ENCODE measurements at regions not wholly inside any gene's neighbourhood (a gene's known extent, or its start where the extent isn't known, plus 50 kb on each side); places are given as distances from the start of the nearest gene placed in this dataset.

DNA sequence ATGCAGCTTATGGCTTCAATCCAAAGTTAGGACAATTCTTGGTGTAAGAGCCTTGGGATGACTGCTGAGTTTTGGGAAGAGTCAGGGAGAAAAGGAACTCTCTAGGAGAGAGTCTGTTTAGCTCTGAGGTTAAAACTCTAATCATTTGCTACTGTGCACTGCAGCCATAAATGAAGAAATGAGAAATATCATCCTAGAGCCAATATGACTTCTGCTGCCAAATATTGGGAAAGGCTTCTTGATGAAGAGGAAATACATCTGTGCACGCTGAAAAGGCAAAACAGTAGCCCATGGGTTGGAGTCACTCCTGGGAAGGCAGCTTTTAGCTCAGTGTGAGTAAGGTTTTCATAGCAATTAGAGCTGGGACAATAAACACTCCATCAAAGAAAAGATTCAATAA is 308.8 kb downstream of the SFMBT2 start:
- H3K27me3 ChIP-seq (replicated peaks; ENCODE audit: insufficient read depth) = no peaks in the 10 kb centered on the region
- TF ChIP-seq EZH2 (IDR thresholded peaks at IDR 0.05; ENCODE audit: insufficient read depth, poor library complexity, severe bottlenecking) = no peak
- TF ChIP-seq EZH2phosphoT487 (IDR thresholded peaks at IDR 0.05; ENCODE audit: insufficient read depth, low read depth) = no peak
- no peak overlapping the region for H3K27ac ChIP-seq
- 4% methylated on average over 1 of the region's 1 CpG for WGBS, 2 experiments (ENCODE audit: low coverage in 1 of 2, low lambda C conversion rate in 2 of 2, missing lambda C conversion rate in 2 of 2)
- no peaks in the 10 kb centered on the region for H3K79me2 ChIP-seq (ENCODE audit: insufficient read depth)
- H3K36me3 ChIP-seq (ENCODE audit: low read depth) = no peaks in the 10 kb centered on the region
- no peaks in the 10 kb centered on the region for H3F3A ChIP-seq (ENCODE audit: insufficient read depth)
- DNase-seq = no peak
- H3K9ac ChIP-seq = no peak overlapping the region
- H3K4me3 ChIP-seq = no peak overlapping the region
- H3K9me3 ChIP-seq (ENCODE audit: low read depth) = no peaks in the 10 kb centered on the region
- H4K20me1 ChIP-seq (ENCODE audit: insufficient read depth) = no peaks in the 10 kb centered on the region
- H3K4me2 ChIP-seq (ENCODE audit: unreplicated experiment) = no peak overlapping the region
- H3K4me1 ChIP-seq (ENCODE audit: insufficient read depth) = no peaks in the 10 kb centered on the region
- H3K9me2 ChIP-seq (ENCODE audit: insufficient read depth) = no peaks in the 10 kb centered on the region
- in situ Hi-C loops (cut with MboI) = no loop called here
- no peak overlapping the region for H2AFZ ChIP-seq

DNA sequence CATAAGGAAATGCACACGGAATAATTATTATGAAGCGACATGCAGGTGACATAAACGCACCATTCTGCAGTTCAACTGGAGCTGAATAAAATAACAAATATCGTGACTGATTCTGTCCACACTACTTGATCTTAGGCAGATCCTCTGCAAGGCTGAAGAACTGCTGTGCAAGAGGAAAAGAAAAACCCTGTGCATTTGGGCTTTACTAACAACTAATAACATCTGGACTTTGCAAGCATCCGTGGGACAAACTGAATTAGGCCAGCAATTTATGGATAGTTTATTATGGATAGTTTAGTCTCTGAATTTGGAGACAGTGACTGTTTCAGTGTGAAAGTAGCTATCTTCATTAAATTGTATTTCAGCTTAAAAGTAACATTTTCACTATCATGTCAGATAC is 309.4 kb downstream of the SFMBT2 start:
- 40 to 47% methylated on average over 5 of the region's 5 CpGs for WGBS, 2 experiments (ENCODE audit: low coverage in 1 of 2, low lambda C conversion rate in 2 of 2, missing lambda C conversion rate in 2 of 2)
- DNase-seq = no peak
- no peak overlapping the region for H2AFZ ChIP-seq
- no peak overlapping the region for H3K4me3 ChIP-seq
- H3K9me3 ChIP-seq (ENCODE audit: low read depth) = no peaks in the 10 kb centered on the region
- no peaks in the 10 kb centered on the region for H3K79me2 ChIP-seq (ENCODE audit: insufficient read depth)
- no peaks in the 10 kb centered on the region for H3F3A ChIP-seq (ENCODE audit: insufficient read depth)
- no peak overlapping the region for H3K27ac ChIP-seq
- TF ChIP-seq EZH2 (IDR thresholded peaks at IDR 0.05; ENCODE audit: insufficient read depth, poor library complexity, severe bottlenecking) (no peak), EZH2phosphoT487 (IDR thresholded peaks at IDR 0.05; ENCODE audit: insufficient read depth, low read depth) (no peak)
- H3K4me2 ChIP-seq (ENCODE audit: unreplicated experiment) = no peak overlapping the region
- H4K20me1 ChIP-seq (ENCODE audit: insufficient read depth) = no peaks in the 10 kb centered on the region
- H3K27me3 ChIP-seq (replicated peaks; ENCODE audit: insufficient read depth) = no peaks in the 10 kb centered on the region
- in situ Hi-C loops (cut with MboI) = no loop called here
- no peaks in the 10 kb centered on the region for H3K36me3 ChIP-seq (ENCODE audit: low read depth)
- H3K9me2 ChIP-seq (ENCODE audit: insufficient read depth) = no peaks in the 10 kb centered on the region
- H3K4me1 ChIP-seq (ENCODE audit: insufficient read depth) = no peaks in the 10 kb centered on the region
- no peak overlapping the region for H3K9ac ChIP-seq

DNA sequence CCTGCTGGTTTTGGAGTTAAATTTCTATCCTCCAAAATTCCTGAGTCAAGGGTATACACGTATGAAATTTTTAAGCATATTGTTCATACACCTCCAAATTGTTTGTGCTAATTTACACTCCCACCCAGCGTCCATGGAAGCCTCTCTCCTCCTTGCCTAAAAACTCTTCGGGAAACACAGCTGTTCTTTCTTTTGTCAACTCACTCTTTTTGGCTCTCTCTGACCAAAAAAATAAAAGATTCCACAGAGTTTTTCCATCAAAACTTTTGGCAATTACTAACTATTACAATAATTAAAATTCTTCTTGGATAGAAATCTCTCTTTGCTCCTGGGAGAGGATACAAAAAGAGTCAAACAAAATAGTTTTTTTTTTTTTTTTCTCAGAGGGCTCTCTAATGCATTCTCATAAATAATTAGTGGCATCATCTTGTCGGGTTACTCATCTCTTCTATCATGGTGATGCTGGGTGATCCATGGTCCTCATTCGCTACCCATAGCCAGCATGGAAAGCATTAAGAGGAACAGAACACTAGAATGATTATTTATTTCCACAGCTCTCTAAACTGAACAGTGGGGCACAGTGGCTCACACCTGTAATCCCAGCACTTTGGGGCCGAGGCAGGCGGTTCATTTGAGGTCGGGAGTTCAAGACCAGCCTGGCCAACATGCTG is 310.7 kb downstream of the SFMBT2 start:
- no peaks in the 10 kb centered on the region for H4K20me1 ChIP-seq (ENCODE audit: insufficient read depth)
- H3F3A ChIP-seq (ENCODE audit: insufficient read depth) = no peaks in the 10 kb centered on the region
- WGBS, 2 experiments (ENCODE audit: low coverage in 1 of 2, low lambda C conversion rate in 2 of 2, missing lambda C conversion rate in 2 of 2) = 4 to 10% methylated on average over 8 of the region's 8 CpGs
- no peak for DNase-seq
- H3K27me3 ChIP-seq (replicated peaks; ENCODE audit: insufficient read depth) = no peaks in the 10 kb centered on the region
- no peaks in the 10 kb centered on the region for H3K79me2 ChIP-seq (ENCODE audit: insufficient read depth)
- H3K4me1 ChIP-seq (ENCODE audit: insufficient read depth) = no peaks in the 10 kb centered on the region
- H3K4me2 ChIP-seq (ENCODE audit: unreplicated experiment) = no peak overlapping the region
- H3K9ac ChIP-seq = no peak overlapping the region
- H2AFZ ChIP-seq = no peak overlapping the region
- H3K27ac ChIP-seq = no peak overlapping the region
- no peak for TF ChIP-seq EZH2phosphoT487 (IDR thresholded peaks at IDR 0.05; ENCODE audit: insufficient read depth, low read depth)
- no peak for TF ChIP-seq EZH2 (IDR thresholded peaks at IDR 0.05; ENCODE audit: insufficient read depth, poor library complexity, severe bottlenecking)
- in situ Hi-C loops (cut with MboI) = no loop called here
- no peaks in the 10 kb centered on the region for H3K9me3 ChIP-seq (ENCODE audit: low read depth)
- no peaks in the 10 kb centered on the region for H3K36me3 ChIP-seq (ENCODE audit: low read depth)
- H3K4me3 ChIP-seq = no peak overlapping the region
- no peaks in the 10 kb centered on the region for H3K9me2 ChIP-seq (ENCODE audit: insufficient read depth)

DNA sequence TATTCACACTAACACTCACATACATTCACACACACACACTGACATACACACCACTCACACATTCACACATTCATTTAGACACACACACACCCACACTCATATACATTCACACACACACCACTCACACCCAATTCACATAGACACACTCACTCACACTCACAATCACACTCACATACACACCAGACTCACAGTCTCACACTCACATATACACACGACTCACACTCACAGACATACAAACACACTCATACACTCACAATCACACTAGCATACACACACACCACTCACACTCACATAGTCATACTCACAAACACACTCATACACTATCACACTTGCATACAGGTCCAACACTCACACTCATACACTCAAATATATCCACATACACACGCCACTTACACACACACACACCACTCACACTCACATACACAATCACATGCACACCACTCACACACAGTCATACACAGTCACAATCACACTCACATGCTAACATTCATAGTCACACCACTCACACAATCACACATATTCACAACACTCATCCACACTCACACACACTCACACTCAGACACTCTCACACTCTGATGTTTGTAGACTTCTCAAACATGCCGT is 312.6 kb downstream of the SFMBT2 start:
- Histone ChIP-seq H3K79me2 (ENCODE audit: insufficient read depth) (no peaks in the 10 kb centered on the region), H3K4me3 (no peak overlapping the region), H3K4me2 (ENCODE audit: unreplicated experiment) (no peak overlapping the region), H3K9ac (no peak overlapping the region), H3K9me2 (ENCODE audit: insufficient read depth) (no peaks in the 10 kb centered on the region), H3F3A (ENCODE audit: insufficient read depth) (no peaks in the 10 kb centered on the region), H3K27me3 (replicated peaks; ENCODE audit: insufficient read depth) (no peaks in the 10 kb centered on the region), H2AFZ (no peak overlapping the region), H4K20me1 (ENCODE audit: insufficient read depth) (no peaks in the 10 kb centered on the region), H3K27ac (no peak overlapping the region), H3K4me1 (ENCODE audit: insufficient read depth) (no peaks in the 10 kb centered on the region), H3K9me3 (ENCODE audit: low read depth) (no peaks in the 10 kb centered on the region), H3K36me3 (ENCODE audit: low read depth) (no peaks in the 10 kb centered on the region)
- no peak for DNase-seq
- no peak for TF ChIP-seq EZH2phosphoT487 (IDR thresholded peaks at IDR 0.05; ENCODE audit: insufficient read depth, low read depth)
- no peak for TF ChIP-seq EZH2 (IDR thresholded peaks at IDR 0.05; ENCODE audit: insufficient read depth, poor library complexity, severe bottlenecking)
- in situ Hi-C loops (cut with MboI) = no loop called here
- WGBS, 2 experiments (ENCODE audit: low coverage in 1 of 2, low lambda C conversion rate in 2 of 2, missing lambda C conversion rate in 2 of 2) = 45 to 56% methylated on average over 3 of the region's 3 CpGs
